ENCODE measurements at regions not wholly inside any gene's neighbourhood (a gene's known extent, or its start where the extent isn't known, plus 50 kb on each side); places are given as distances from the start of the nearest gene placed in this dataset.
"Not testable (repeated sequence)": the region's sequence is repeated elsewhere in the genome, so short reads cannot be mapped to it uniquely, and the experiment has no call there.

DNA sequence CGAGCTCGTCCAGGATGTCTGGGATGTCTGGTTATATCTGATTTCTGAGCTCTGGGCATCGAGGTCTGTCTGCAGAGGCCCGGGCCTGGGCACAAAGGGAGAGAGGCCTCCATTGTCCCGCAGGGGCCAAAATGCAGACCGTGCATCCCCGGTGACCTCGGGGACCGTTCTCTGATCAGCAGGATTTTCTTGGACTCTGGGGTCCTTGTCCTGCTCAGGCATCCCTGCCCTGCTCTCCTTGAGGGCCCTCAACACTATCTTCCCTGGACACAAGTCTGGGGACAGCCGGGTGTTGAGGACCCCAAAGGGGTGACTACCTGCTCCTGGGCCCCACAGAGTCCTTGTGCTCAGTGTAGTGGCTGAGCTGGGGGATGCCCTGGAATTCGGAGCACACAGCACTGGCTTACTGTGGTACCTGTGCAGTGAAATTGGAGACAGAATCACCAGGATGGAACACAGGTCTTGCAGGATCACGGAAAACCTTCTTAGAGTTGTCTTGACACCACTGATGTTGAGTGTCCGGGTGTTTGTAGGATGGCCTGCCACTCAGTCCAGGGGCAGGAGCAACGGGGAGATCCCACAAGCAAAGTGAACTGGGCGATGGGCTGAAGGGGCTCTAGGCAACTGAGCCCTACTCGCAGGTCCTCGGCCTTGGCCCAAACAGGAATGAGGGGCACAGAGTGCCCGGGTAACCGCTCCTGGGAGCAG, 1369.2 kb downstream of the CDH12 start:
- DNase-seq (ENCODE audit: low read depth) = peak; percentile 1

DNA sequence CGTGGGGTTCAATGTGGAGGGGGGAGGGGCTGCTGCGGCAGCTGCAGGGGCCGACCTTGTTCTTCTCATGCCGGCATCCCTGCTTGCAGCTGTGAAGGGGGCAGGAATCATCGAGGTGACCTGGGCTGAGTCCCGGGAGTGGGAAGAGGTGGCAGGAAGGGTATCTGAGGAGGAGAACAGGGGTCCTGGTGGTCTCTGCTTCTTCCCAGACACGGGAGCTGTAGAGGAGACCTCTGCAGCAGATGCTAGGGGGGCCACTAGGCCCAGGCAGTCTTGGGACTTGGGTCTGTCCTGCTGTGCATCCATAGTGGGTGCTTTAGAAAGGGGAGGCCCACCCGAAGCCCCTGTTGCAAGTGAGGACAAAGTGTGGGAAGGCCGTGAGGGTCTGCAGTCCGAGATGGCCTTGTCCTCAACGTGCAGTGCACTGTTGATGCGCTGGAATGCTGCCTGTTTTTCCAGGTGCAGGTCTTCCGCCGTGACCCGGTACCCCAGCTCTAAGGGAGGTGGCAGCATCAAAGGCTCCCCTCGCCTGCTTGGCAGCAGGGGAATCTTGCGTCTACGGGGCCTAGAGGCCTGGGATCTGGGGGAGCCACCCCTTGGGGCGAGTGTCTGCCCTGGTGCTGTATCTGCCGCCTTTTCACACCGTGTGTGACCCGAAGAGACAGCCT, 1370.0 kb downstream of the CDH12 start:
- not testable (repeated sequence) for DNase-seq (ENCODE audit: low read depth)

DNA sequence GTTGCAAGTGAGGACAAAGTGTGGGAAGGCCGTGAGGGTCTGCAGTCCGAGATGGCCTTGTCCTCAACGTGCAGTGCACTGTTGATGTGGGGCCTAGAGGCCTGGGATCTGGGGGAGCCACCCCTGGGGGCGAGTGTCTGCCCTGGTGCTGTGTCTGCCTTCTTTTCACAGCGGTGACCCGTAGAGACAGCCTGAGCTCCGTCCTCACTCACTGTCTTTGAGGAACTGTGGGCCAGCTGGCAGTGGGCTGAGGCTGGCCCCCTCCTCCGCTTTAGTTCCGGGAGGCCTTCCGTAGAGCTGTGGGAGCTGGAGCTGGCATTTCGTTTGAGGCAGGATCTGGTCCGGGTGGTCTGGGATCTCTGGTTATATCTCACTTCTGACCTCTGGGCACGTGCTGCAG, 1370.6 kb downstream of the CDH12 start:
- DNase-seq (ENCODE audit: low read depth) = not testable (repeated sequence)

DNA sequence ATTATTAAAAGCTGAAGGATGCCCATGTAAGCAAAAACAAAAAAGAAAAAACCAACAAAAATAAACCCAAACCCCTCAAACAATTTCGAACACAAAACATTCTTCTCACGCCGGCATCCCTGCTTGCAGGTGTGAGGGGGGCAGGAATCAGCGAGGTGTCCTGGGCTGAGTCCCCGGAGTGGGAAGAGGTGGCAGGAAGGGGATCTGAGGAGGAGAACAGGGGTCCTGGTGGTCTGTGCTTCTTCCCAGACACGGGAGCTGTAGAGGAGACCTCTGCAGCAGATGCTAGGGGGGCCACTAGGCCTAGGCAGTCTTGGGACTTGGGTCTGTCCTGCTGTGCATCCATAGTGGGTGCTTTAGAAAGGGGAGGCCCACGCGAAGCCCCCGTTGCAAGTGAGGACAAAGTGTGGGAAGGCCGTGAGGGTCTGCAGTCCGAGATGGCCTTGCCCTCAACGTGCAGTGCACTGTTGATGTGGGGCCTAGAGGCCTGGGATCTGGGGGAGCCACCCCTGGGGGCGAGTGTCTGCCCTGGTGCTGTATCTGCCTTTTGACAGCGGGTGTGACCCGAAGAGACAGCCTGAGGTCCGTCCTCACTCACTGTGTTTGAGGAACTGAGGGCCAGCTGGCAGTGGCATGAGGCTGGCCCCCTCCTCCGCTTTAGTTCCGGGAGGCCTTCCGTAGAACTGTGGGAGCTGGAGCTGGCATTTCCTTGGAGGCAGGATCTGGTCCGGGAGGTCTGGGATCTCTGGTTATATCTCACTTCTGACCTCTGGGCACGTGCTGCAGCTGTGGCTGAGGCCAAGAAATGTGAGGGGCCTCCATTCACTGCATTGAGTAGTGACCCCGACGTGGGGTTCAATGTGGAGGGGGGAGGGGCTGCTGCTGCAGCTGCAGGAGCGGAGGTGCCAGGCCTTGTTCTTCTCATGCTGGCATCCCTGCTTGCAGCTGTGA, 1371.5 kb downstream of the CDH12 start:
- not testable (repeated sequence) for DNase-seq (ENCODE audit: low read depth)

DNA sequence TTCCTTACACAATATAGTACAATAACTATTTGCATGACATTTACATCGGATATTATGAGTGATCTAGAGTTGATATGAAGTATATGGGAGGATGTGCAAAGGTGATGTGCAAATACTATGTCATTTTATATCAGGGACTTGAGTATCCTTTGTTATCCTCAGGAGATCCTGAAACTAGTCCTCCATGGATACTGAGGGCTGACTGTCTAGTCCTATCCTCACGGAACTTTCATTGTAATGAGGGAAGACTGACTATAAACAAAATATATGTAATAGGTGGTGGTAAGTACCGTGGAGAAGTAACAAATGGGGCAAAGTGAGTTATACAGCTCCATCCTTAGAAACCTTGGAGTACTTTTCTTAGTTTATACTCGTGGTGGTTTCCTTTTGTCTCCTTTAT, 1373.1 kb downstream of the CDH12 start:
- DNase-seq (ENCODE audit: low read depth) = not testable (repeated sequence)

DNA sequence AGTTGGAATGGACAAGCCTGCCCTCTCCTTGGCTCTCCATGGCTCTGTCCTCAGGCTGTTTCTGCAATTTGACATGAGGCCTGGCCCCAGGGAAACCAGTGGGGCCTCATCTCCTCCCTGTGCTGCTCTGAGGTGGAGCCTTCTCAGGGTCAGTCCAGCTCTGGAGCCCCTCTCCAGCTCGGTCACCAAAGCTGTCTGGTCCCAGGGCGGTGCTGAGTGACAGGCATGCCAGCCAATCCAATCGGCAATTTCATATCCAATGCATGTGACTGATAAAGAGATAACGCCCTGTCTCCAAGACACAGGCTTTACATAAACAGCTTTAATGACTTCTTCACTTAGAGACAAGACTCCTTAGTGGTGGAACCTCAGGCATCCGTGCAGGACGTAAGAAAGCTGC, 1379.2 kb downstream of the CDH12 start:
- not testable (repeated sequence) for DNase-seq (ENCODE audit: low read depth)

DNA sequence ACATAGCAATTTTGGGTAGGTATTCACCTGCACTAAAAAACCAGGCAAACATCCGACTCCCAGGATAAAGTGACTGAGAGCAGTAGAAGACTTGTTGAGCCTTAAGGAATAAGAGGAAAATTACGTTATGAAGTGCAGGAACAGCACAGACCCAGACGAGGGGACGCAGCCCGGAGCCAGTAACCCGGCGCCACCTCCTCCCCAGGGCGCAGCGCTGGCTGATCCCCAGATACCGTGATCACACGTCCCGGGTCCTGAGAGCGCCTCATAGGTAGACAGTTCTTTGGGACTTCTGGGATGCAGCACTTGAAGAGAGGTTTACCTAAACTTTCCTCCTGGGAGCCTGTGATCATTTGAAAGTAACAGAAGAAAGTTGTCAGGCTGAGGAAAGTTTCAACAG, 1379.7 kb downstream of the CDH12 start:
- not testable (repeated sequence) for DNase-seq (ENCODE audit: low read depth)

DNA sequence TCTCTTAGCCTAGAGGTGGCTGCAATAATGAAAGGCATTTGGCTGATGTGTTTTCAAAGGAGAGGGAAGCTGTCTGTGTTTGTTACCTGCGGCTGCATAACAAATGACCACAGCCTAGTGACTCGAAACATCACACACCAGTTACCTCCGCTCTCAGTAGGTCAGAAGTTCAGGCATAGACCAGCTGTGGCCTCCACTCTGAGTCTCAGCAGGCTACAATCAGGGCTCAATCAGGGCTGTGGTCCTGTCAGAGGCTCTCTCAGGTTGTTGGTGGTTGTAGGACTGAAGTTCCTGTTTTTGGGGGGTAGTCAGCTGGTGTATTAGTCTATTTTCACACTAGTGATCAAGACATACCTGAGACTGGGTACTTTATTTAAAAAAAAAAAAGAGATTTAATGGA, 1381.5 kb downstream of the CDH12 start:
- DNase-seq (ENCODE audit: low read depth) = not testable (repeated sequence)

DNA sequence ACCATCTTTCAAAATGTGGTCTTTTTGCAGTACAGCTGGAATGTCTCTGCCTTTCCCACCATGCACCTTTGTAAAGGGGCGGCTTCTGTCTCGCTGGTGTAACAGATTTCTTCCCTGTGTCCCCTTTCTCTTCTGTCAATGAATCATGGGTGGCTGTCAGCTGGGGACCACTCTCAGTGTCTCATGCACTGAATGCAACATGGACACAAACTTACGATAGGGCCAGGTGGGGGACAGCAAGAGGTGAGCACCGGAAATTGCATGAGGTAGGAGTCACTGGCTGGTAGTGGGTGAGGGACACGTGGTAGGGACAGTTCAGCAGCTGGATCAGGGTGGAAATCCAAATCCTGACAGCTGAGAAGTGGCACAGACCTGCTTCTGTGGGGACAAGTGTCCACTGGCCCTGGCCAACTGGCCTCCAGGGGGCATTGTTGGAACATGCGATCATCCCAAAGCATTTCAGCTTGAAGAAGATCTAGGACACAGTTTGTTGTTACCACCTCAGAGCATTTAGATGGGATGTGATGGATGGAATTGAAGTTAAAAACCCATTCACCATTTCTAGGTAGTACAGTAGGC, 1383.5 kb downstream of the CDH12 start:
- not testable (repeated sequence) for DNase-seq (ENCODE audit: low read depth)

DNA sequence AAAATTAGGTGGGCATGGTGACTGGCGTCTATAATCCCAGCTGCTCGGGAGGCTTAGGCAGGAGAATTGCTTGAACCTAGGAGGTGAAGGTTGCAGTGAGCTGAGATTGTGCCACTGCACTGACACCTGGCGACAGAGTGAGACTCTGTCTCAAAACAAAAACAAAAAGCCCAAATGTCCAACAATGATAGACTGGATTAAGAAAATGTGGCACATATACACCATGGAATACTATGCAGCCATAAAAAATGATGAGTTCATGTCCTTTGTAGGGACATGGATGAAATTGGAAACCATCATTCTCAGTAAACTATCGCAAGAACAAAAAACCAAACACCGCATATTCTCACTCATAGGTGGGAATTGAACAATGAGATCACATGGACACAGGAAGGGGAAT, 1385.6 kb downstream of the CDH12 start:
- not testable (repeated sequence) for DNase-seq (ENCODE audit: low read depth)

DNA sequence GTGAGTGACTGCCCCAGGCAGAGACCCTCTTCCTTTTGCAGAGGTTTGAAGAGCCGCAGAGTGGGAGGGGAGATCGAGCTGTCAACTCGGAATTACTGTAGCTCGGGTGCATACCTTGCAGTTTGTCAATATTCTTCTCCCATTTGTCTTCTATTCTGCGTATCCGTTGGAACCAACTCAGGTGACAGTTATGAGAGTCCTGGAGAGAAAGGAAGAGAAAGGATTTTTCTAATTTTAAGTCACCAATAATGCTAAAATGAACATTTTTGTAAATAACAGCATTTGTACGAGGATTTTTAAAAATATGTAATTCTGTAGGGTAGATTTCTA, 1393.4 kb downstream of the CDH12 start:
- DNase-seq (ENCODE audit: low read depth) = not testable (repeated sequence)

DNA sequence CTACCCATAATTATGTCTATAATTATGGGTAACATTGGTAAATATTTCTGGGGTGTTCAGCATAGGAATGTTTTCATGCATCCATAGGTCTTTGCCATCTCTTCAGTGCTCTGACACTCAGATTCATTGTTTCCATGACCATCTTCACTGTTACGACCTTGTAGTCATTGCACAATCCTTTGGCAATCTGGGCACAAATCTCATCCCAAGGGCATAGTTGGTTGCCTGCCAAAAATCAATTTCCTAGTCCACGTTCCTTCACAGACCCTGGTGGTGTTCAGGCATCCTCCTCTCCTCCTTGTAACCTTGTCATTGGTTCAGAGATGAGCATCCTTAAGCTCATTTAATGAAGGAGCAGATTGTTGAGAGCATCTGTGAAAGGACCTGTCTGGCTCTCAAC, 1400.7 kb downstream of the CDH12 start:
- DNase-seq (ENCODE audit: low read depth) = no peak

DNA sequence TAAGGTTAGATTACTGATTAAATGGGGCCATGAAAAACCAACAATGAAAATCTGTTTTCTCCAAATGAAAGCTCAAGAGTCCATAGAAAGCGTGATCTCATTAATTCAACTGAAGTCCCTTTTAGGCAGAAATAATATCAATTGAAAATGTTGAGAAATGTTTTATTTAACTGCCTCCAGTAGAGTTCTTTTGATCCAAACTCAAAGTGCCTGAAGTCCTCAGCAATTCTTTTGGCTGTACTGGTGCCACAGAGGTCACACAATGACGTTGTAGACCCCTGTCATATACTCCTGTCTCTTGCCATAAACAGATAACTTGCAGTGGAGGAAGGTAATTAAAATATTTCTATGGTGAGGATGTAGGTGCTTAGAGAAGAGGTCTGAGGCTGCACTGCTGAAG, 1420.5 kb downstream of the CDH12 start:
- DNase-seq (ENCODE audit: low read depth) = no peak

DNA sequence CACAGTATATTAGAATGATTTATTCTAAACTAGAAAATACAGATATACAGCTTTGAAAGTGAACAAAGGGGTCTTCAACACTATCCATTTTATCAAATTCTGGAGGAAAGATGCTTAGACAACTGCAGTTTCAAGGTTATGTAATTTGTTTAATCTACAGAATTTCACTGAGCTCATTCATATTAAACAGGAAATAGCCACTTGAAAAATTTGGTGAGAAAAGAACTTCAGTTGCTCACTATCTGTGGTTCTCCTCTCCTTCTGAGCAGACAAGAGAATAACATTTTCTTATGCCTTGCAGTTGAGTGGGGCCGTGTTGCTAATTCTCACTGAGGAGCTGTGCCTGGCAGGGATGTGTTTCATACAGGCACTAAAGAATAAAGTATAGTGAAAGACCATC, 1428.2 kb downstream of the CDH12 start:
- DNase-seq (ENCODE audit: low read depth) = no peak

DNA sequence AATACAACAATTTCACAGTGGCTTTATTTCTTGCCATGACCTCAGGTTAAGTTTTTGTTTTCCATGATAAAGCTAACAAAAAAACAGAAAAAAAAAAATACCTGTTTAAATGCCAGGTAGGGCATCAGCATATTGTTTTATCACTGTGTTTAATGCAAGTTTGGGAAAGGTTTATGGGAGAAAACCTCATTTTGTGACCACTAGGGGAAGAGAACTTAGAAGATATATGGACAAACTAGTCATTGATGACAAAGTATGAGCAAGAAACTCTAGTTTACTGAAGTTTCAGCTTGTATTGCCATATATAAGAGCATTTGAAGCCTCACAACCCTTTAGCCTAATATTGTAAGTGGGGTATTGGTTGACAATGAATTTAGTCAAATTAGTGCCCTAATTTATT, 1431.4 kb upstream of the CDH18 start:
- DNase-seq (ENCODE audit: low read depth) = no peak

DNA sequence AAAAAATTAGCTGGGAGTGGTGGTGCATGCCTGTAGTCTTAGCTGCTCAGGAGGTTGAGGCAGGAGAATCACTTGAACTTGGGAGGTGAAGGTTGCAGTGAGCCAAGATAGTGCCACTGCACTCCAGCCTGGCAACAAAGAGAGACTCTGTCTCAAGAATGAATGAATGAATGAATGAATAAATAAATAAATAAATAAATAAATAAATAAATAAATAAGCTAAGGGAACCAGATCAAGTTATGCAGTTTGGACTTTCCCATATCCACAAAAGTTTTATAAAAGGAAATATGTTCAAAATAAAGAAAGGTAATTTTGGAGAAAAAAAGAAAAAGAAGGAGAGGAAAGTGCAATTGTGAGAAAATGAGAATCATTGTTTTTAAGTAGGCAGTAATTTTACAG, 1414.1 kb upstream of the CDH18 start:
- DNase-seq (ENCODE audit: low read depth) = not testable (repeated sequence)

DNA sequence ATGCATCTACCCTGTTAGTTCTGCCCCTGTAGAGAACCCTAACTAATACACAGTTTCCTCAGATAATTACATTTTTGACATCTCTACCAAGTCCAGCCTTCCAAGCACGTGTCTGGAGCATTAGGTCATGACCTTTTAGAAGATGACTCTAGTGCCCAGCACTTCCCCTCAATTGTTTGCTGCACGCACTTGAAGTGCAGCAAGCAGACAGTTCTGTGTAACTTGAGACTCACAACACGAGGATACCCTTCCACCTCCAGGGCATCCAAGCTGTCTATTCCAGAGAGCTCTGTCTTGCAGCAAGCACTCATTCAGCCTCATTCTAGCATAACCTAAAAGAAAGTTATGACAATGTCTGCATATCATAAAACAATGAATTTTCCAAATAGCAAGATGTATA, 1410.5 kb upstream of the CDH18 start:
- DNase-seq (ENCODE audit: low read depth) = peak; percentile 3

DNA sequence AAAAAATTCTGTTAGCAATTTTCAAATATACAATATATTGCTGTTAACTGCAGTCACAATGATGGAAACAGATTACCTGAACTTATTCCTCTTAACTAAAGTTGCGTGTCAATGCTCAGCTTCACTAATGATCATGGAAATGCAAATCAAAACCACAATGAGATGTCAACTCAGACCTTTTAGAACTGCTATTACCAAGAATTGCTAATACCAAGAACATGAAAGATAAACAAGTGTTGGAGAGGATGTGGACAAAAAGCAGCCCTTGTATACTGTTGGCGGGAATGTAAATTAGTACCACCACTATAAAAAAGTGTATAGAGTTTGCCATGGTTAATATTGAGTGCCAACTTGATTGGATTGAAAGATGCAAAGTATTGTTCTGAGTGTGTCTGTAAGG, 1409.7 kb upstream of the CDH18 start:
- no peak for DNase-seq (ENCODE audit: low read depth)

DNA sequence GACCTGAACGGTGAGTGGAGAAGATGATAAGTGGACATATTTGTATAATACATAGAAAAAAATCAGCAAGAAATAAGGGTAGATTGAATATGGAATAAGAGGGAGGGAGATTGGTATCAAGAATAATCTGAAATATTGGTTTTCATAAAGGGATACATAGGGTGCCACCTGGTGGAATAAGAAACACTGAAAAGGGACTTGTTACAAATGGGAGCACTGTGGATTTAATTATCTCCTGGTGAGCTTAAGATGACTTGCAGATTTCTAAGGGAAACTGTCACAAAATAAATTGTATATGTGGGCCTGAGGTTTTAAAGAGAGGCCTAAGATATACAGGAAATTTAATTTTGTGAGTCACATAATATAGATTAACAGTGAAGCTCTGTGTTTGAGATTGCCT, 1403.5 kb upstream of the CDH18 start:
- DNase-seq (ENCODE audit: low read depth) = no peak

DNA sequence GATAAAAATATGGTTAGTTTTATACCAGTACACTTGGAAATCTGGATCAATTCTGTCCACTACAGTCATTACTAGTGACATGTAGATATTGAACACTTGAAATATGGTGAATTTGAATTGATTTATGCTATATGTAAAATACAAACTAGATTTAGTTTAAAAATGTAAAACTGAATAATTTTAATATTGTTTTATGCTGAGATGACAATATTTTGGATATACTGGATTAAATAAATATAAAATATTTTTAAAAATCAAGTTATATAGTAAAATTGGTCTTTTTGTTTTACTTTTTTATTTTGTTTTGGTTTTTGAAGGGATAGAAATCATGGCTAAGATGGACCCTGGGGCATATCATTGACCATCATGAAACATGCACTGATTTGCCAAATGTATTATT, 1372.8 kb upstream of the CDH18 start:
- not testable (repeated sequence) for DNase-seq (ENCODE audit: low read depth)

DNA sequence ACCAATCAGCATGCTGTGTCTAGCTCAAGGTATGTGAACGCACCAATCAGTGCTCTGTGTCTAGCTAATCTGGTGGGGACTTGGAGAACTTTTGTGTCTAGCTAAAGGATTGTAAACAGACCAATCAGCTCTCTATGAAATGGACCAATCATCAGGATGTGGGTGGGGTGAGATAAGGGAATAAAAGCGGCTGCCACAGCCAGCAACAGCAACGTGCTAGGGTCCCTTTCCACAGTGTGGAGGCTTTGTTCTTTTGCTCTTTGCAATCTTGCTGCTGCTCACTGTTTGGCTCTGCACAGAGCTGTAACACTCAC, 1353.9 kb upstream of the CDH18 start:
- DNase-seq (ENCODE audit: low read depth) = peak; percentile 6

DNA sequence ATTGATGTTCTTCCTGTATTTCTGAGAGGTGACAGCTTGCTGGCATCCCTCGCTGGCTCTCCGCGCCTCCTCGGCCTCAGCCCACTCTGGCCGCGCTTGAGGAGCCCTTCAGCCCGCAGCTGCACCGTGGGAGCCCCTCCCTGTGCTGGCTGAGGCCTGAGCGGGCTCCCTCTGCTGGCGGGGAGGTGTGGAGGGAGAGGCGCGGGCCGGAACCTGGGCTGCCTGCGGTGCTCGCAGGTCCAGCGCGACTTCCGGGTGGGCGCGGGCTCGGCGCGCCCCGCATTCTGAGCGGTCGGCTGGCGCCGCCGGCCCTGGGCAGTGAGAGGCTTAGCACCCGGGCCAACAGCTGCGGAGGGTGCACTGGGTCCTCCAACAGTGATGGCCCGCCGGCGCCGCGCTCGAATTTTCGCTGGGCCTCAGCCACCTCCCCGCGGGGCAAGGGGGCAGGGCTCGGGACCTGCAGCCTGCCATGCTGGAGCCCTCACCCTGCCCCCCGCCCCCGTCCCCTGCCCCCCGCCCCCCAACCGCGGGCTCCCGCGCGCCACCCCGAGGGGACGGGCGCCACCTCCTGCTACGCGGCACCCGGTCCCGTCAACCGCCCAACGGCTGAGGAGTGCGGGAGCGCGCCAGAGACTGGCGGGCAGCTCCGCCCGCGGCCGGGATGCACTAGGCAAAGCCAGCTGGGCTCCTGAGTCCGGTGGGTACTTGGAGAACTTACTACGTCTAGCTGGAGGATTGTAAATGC, 1353.4 kb upstream of the CDH18 start:
- peak; percentile 13 for DNase-seq (ENCODE audit: low read depth)

Data from Daoy (cell line).